CD14-positive monocyte (primary cell): ENCODE measurements at regions not wholly inside any gene's neighbourhood (a gene's known extent, or its start where the extent isn't known, plus 50 kb on each side); places are given as distances from the start of the nearest gene placed in this dataset.

Experiments used
- DNase-seq, 3 donors: peaks; one replicate each; pipeline ENCODE4 v3.0.0-alpha.2; 2011 to 2022
- H2AFZ ChIP-seq: 2 replicates; pipeline ENCODE4 v1.6.0; 2012; ENCODE audit warnings: mild to moderate bottlenecking, low read depth, low read length, inconsistent platforms; ENCODE audit not compliant: insufficient read depth, poor library complexity, severe bottlenecking
- H3K27ac ChIP-seq, 2 donors: 1 replicate in 1 of 2; 2 replicates in 1 of 2; pipeline ENCODE4 v1.5.1; 2012 to 2013; ENCODE audit warnings: low read length in 2 of 2, control low read depth in 1 of 2, inconsistent platforms in 1 of 2, low read depth in 1 of 2, mild to moderate bottlenecking in 1 of 2
- H3K27me3 ChIP-seq, 2 donors: one replicate each; pipeline versions ENCODE4 v1.6.0 to v1.6.1; 2011 to 2013; ENCODE audit warnings: low read length in 2 of 2; ENCODE audit not compliant: control insufficient read depth in 2 of 2, insufficient read depth in 2 of 2
- H3K36me3 ChIP-seq, 2 donors: replicated peaks in 1 of 2; 1 replicate in 1 of 2; 2 replicates in 1 of 2; pipeline versions ENCODE4 v1.5.1 to v1.6.1; 2012 to 2013; ENCODE audit warnings: low read length in 2 of 2, control low read depth in 1 of 2, inconsistent platforms in 1 of 2, mild to moderate bottlenecking in 1 of 2; ENCODE audit not compliant: insufficient read depth in 2 of 2, control insufficient read depth in 1 of 2
- H3K4me1 ChIP-seq, 2 donors: 1 replicate in 1 of 2; 2 replicates in 1 of 2; pipeline versions ENCODE4 v1.5.1 to v1.6.1; 2012 to 2013; ENCODE audit warnings: low read length in 2 of 2, control low read depth in 1 of 2, inconsistent platforms in 1 of 2, mild to moderate bottlenecking in 1 of 2, moderate library complexity in 1 of 2; ENCODE audit not compliant: insufficient read depth in 2 of 2, control insufficient read depth in 1 of 2
- H3K4me2 ChIP-seq: replicated peaks from 2 replicates; pipeline ENCODE3; 2012; ENCODE audit warnings: low read length, moderate library complexity, mild to moderate bottlenecking; ENCODE audit not compliant: poor library complexity, severe bottlenecking; ENCODE audit errors: extremely low read depth
- H3K4me3 ChIP-seq, 3 experiments: fragments of 200-600 bp in 1 of 3; sonication (generic) in 1 of 3; replicated peaks in 1 of 3; 1 replicate in 2 of 3; 2 replicates in 1 of 3; pipeline ENCODE4 v1.5.1; 2011 to 2013; ENCODE audit warnings: low read length in 3 of 3, mild to moderate bottlenecking in 3 of 3, control low read depth in 2 of 3, low read depth in 2 of 3, inconsistent platforms in 1 of 3, moderate library complexity in 1 of 3
- H3K79me2 ChIP-seq: 2 replicates; pipeline ENCODE4 v1.6.0; 2012; ENCODE audit warnings: mild to moderate bottlenecking, control low read depth, inconsistent platforms, low read length, moderate library complexity; ENCODE audit not compliant: insufficient read depth
- H3K9ac ChIP-seq: 2 replicates; pipeline ENCODE4 v1.6.0; 2017; ENCODE audit warnings: low read length, mild to moderate bottlenecking; ENCODE audit not compliant: insufficient read depth, poor library complexity, severe bottlenecking
- H3K9me3 ChIP-seq, 2 donors: replicated peaks in 1 of 2; 1 replicate in 1 of 2; 2 replicates in 1 of 2; pipeline versions ENCODE4 v1.5.1 to v1.6.1; 2012 to 2013; ENCODE audit warnings: low read length in 2 of 2, control low read depth in 1 of 2; ENCODE audit not compliant: control insufficient read depth in 1 of 2, insufficient read depth in 1 of 2
- H4K20me1 ChIP-seq: 2 replicates; pipeline ENCODE4 v1.6.0; 2012; ENCODE audit warnings: mild to moderate bottlenecking, low read length, control low read depth, moderate library complexity; ENCODE audit not compliant: insufficient read depth
- H3K27ac Mint-ChIP-seq, 7 donors: one replicate each; pipeline ENCODE4 v1.8.0; 2020; ENCODE audit warnings: mild to moderate bottlenecking in 7 of 7, mixed read lengths in 7 of 7, moderate library complexity in 6 of 7, inconsistent platforms in 2 of 7
- H3K27me3 Mint-ChIP-seq, 3 donors: one replicate each; pipeline ENCODE4 v1.8.0; 2021 to 2022; ENCODE audit warnings: low read depth in 3 of 3, mild to moderate bottlenecking in 3 of 3, mixed read lengths in 3 of 3, moderate library complexity in 3 of 3, inconsistent platforms in 1 of 3
- H3K36me3 Mint-ChIP-seq, 2 donors: one replicate each; pipeline ENCODE4 v1.8.0; 2020; ENCODE audit warnings: mixed read lengths in 2 of 2, inconsistent platforms in 1 of 2, mild to moderate bottlenecking in 1 of 2
- H3K4me1 Mint-ChIP-seq: one replicate; pipeline ENCODE4 v1.8.0; 2020; ENCODE audit warnings: mild to moderate bottlenecking, mixed read lengths
- H3K4me3 Mint-ChIP-seq, 2 donors: one replicate each; pipeline ENCODE4 v1.8.0; 2020; ENCODE audit warnings: mild to moderate bottlenecking in 2 of 2, mixed read lengths in 2 of 2, moderate library complexity in 1 of 2
- H3K9me3 Mint-ChIP-seq, 7 donors: one replicate each; pipeline ENCODE4 v1.8.0; 2020 to 2022; ENCODE audit warnings: mixed read lengths in 7 of 7, mild to moderate bottlenecking in 6 of 7, moderate library complexity in 6 of 7, inconsistent platforms in 2 of 7
- CTCF ChIP-seq: fragments of 200-600 bp; IDR thresholded peaks from one replicate; pipeline ENCODE4 v1.8.0; 2022; ENCODE audit warnings: antibody characterized with exemption, mild to moderate bottlenecking
- WGBS: methylation state at CpG from one replicate; pipeline ENCODE4 v1.1.5; 2013; ENCODE audit warnings: missing lambda C conversion rate; ENCODE audit not compliant: insufficient coverage; 5-methylcytosine and 5-hydroxymethylcytosine counted together
- intact Hi-C, 2 donors: fragments of 100-400 bp; cut with micrococcal nuclease; formaldehyde crosslinking; loops; one replicate each; pipeline versions ENCODE4 v1.15.0 to v1.15.1; 2023

GRCh38 chr9:28810388-28811075, 1237.3 kb upstream of the C9orf72 start:
- no peak for TF ChIP-seq CTCF
- no peaks in the 10 kb centered on the region for H3K36me3 Mint-ChIP-seq
- Histone ChIP-seq H3K36me3 (no peaks in the 10 kb centered on the region), H3K4me3 (no peak overlapping the region), H2AFZ (no peak overlapping the region), H3K9me3 (no peaks in the 10 kb centered on the region), H3K4me1 (no peaks in the 10 kb centered on the region), H3K27ac (no peak overlapping the region), H3K79me2 (no peaks in the 10 kb centered on the region), H4K20me1 (no peaks in the 10 kb centered on the region), H3K27me3 (no peaks in the 10 kb centered on the region), H3K4me2 (no peak overlapping the region), H3K9ac (no peak overlapping the region)
- peaks cover 0 to 3% (median 0%) of the 10 kb centered on the region in 3 donors for H3K27me3 Mint-ChIP-seq
- no peak overlapping the region for H3K27ac Mint-ChIP-seq
- no peaks in the 10 kb centered on the region for H3K4me1 Mint-ChIP-seq
- no peak for DNase-seq
- peaks cover 0 to 3% (median 0%) of the 10 kb centered on the region in 7 donors for H3K9me3 Mint-ChIP-seq
- H3K4me3 Mint-ChIP-seq = no peak overlapping the region
- WGBS = no CpG with 5 or more reads among the region's 1 CpG
- intact Hi-C loops = no loop called here

GRCh38 chr9:28820741-28821140, 1247.5 kb upstream of the C9orf72 start:
- no peak for DNase-seq

More at GRCh38 chr9:28820741-28821140, 1247.5 kb upstream of the C9orf72 start:
- no peaks in the 10 kb centered on the region for H3K36me3 ChIP-seq
- H3K4me2 ChIP-seq = no peak overlapping the region
- no peak overlapping the region for H3K4me3 Mint-ChIP-seq
- H4K20me1 ChIP-seq = no peaks in the 10 kb centered on the region
- H3K27ac ChIP-seq = no peak overlapping the region
- H3K4me1 Mint-ChIP-seq = no peaks in the 10 kb centered on the region
- H3K36me3 Mint-ChIP-seq = no peaks in the 10 kb centered on the region
- H3K9me3 ChIP-seq = no peaks in the 10 kb centered on the region
- intact Hi-C loops = no loop called here
- no peaks in the 10 kb centered on the region for H3K79me2 ChIP-seq
- no peak overlapping the region for H3K4me3 ChIP-seq
- no peaks in the 10 kb centered on the region for H3K4me1 ChIP-seq
- WGBS = no CpG with 5 or more reads among the region's 2 CpGs
- H3K27ac Mint-ChIP-seq = no peak overlapping the region
- H3K9me3 Mint-ChIP-seq = peaks cover 0 to 6% (median 2%) of the 10 kb centered on the region in 7 donors
- peaks cover 0 to 2% (median 1%) of the 10 kb centered on the region in 3 donors for H3K27me3 Mint-ChIP-seq
- no peak overlapping the region for H2AFZ ChIP-seq
- no peaks in the 10 kb centered on the region for H3K27me3 ChIP-seq
- no peak overlapping the region for H3K9ac ChIP-seq
- no peak for TF ChIP-seq CTCF
